NB4 (cell line): ENCODE measurements at regions not wholly inside any gene's neighbourhood (a gene's known extent, or its start where the extent isn't known, plus 50 kb on each side); places are given as distances from the start of the nearest gene placed in this dataset.

ENCODE experiments used
- DNase-seq: peaks from one replicate; pipeline ENCODE4 v3.0.0; 2010; ENCODE audit warnings: low read depth
- H3K4me3 ChIP-seq: one replicate; pipeline ENCODE4 v1.5.1; 2011; ENCODE audit warnings: mild to moderate bottlenecking, low read depth, low read length, moderate library complexity
- CTCF ChIP-seq: IDR thresholded peaks from one replicate; pipeline ENCODE4 v1.5.1; 2012; ENCODE audit warnings: low read depth, low read length
- MAX ChIP-seq: IDR thresholded peaks from 2 replicates; pipeline ENCODE4 v1.6.1; 2011; ENCODE audit warnings: low read depth, low read length
- MYC ChIP-seq: IDR thresholded peaks from 2 replicates; pipeline ENCODE4 v1.6.1; 2011; ENCODE audit warnings: low read depth, low read length
- POLR2A ChIP-seq: IDR thresholded peaks from 2 replicates; pipeline ENCODE4 v1.6.1; 2011; ENCODE audit warnings: mild to moderate bottlenecking; ENCODE audit not compliant: insufficient read length; ENCODE audit errors: extremely low read depth

GRCh38 chr1:58305622-58306021 lies 240.9 kb downstream of the OMA1 start:
- no peak overlapping the region for H3K4me3 ChIP-seq
- TF ChIP-seq CTCF (no peak), POLR2A (no peak), MYC (no peak), MAX (no peak)
- DNase-seq, result no peak

GRCh38 chr1:58304346-58304975 lies 242.1 kb downstream of the OMA1 start:
- no peak overlapping the region for H3K4me3 ChIP-seq
- TF ChIP-seq CTCF (no peak), MYC (no peak)
- DNase-seq, result no peak

- TF ChIP-seq CTCF (no peak), MYC (no peak), MAX (no peak)
- DNase-seq, result no peak
- H3K4me3 ChIP-seq, result no peak overlapping the region
Measured at GRCh38 chr1:58303841-58304240, 242.7 kb downstream of the OMA1 start.

GRCh38 chr1:58293388-58293787 lies 253.1 kb downstream of the OMA1 start:
- DNase-seq, result no peak
- TF ChIP-seq MYC, result no peak
- no peak for TF ChIP-seq POLR2A
- no peak for TF ChIP-seq MAX
- no peak for TF ChIP-seq CTCF
- no peak overlapping the region for H3K4me3 ChIP-seq

GRCh38 chr1:58290685-58291372 lies 255.7 kb downstream of the OMA1 start:
- peak; percentile 32 for DNase-seq
- no peak overlapping the region for H3K4me3 ChIP-seq
- peak; percentile 89 for TF ChIP-seq MYC
- TF ChIP-seq MAX, result peak; percentile 98
- TF ChIP-seq CTCF, result no peak

- H3K4me3 ChIP-seq, result no peak overlapping the region
- no peak for DNase-seq
- TF ChIP-seq MYC (no peak), CTCF (no peak), MAX (no peak)
Measured at GRCh38 chr1:58288624-58289142, 257.8 kb downstream of the OMA1 start.
